ENCODE measurements at regions not wholly inside any gene's neighbourhood (a gene's known extent, or its start where the extent isn't known, plus 50 kb on each side); places are given as distances from the start of the nearest gene placed in this dataset.

GRCh38 chr4:104393655-104394324 lies 100.9 kb downstream of the CXXC4 start:
- no peak for TF ChIP-seq POLR2A (IDR thresholded peaks at IDR 0.05)
- no peak for TF ChIP-seq CTCF (IDR thresholded peaks at IDR 0.05)

Data from Peyer's patch (tissue), 4 donors.